GM21717 (cell line): ENCODE measurements at regions not wholly inside any gene's neighbourhood (a gene's known extent, or its start where the extent isn't known, plus 50 kb on each side); places are given as distances from the start of the nearest gene placed in this dataset.

Experiments
- ATAC-seq: cut with Tn5 transposase; IDR thresholded peaks from one replicate; pipeline ENCODE4 v1.9.1; 2021; ENCODE audit warnings: mild to moderate bottlenecking, moderate library complexity; ENCODE audit not compliant: unreplicated experiment

GRCh38 chr1:168991667-168992475 is 114.6 kb upstream of the ATP1B1 start:
- no peak for ATAC-seq

- no peak for ATAC-seq
These were observed 105.1 kb upstream of the ATP1B1 start for GRCh38 chr1:169001353-169001752.

GRCh38 chr1:169003864-169004516 is 102.5 kb upstream of the ATP1B1 start:
- no peak for ATAC-seq

GRCh38 chr1:169005776-169006175 is 100.7 kb upstream of the ATP1B1 start:
- ATAC-seq: no peak

- ATAC-seq: peak; percentile 43
These were observed 96.8 kb upstream of the ATP1B1 start for GRCh38 chr1:169009666-169010065.

GRCh38 chr1:169012416-169012815 is 94.1 kb upstream of the ATP1B1 start:
- ATAC-seq: peak; percentile 79

GRCh38 chr1:169013821-169014220 is 92.7 kb upstream of the ATP1B1 start:
- ATAC-seq: no peak

GRCh38 chr1:169015464-169015863 is 91.0 kb upstream of the ATP1B1 start:
- no peak for ATAC-seq

- no peak for ATAC-seq
These were observed 87.7 kb upstream of the ATP1B1 start for GRCh38 chr1:169018751-169019150.

GRCh38 chr1:169019419-169020058 is 87.0 kb upstream of the ATP1B1 start:
- ATAC-seq: no peak

GRCh38 chr1:169020684-169021083 is 85.8 kb upstream of the ATP1B1 start:
- ATAC-seq: no peak

GRCh38 chr1:169022648-169023047 is 83.8 kb upstream of the ATP1B1 start:
- no peak for ATAC-seq

- ATAC-seq: no peak
These were observed 82.2 kb upstream of the ATP1B1 start for GRCh38 chr1:169024255-169024654.

GRCh38 chr1:169024800-169025271 is 81.7 kb upstream of the ATP1B1 start:
- ATAC-seq: peak; percentile 90

- no peak for ATAC-seq
These were observed 81.1 kb upstream of the ATP1B1 start for GRCh38 chr1:169025412-169025811.

GRCh38 chr1:169027607-169028320 is 78.7 kb upstream of the ATP1B1 start:
- no peak for ATAC-seq

GRCh38 chr1:169031566-169032224 is 74.8 kb upstream of the ATP1B1 start:
- no peak for ATAC-seq

- ATAC-seq: no peak
These were observed 65.1 kb upstream of the ATP1B1 start for GRCh38 chr1:169041366-169041765.

- ATAC-seq: no peak
These were observed 64.1 kb upstream of the ATP1B1 start for GRCh38 chr1:169042377-169042776.

- ATAC-seq: no peak
These were observed 62.7 kb upstream of the ATP1B1 start for GRCh38 chr1:169043823-169044222.

- peak; percentile 90 for ATAC-seq
These were observed 62.2 kb upstream of the ATP1B1 start for GRCh38 chr1:169044296-169044695.
